Spleen (tissue), 11 donors: ENCODE measurements at regions not wholly inside any gene's neighbourhood (a gene's known extent, or its start where the extent isn't known, plus 50 kb on each side); places are given as distances from the start of the nearest gene placed in this dataset.
A peak's percentile ranks its signal among the peaks of the same experiment; 100 is the strongest.

Experiments used
- DNase-seq: peaks from one replicate; pipeline ENCODE4 v3.0.0-alpha.2; 2020
- H3K27ac ChIP-seq, 8 donors: fragments of 200-600 bp; sonication (generic) in 7 of 8; 1 replicate in 4 of 8; 2 replicates in 4 of 8; pipeline versions ENCODE4 v1.5.0 to v1.8.0; 2016 to 2021; ENCODE audit warnings: inconsistent platforms in 4 of 8, mild to moderate bottlenecking in 4 of 8, moderate library complexity in 1 of 8
- H3K27me3 ChIP-seq, 7 donors: fragments of 200-600 bp; sonication (generic) in 6 of 7; replicated peaks in 1 of 7; 1 replicate in 4 of 7; 2 replicates in 3 of 7; pipeline versions ENCODE4 v1.5.0 to v1.8.0; 2016 to 2021; ENCODE audit warnings: inconsistent platforms in 3 of 7, mild to moderate bottlenecking in 1 of 7
- H3K36me3 ChIP-seq, 6 donors: fragments of 200-600 bp; sonication (generic) in 5 of 6; 1 replicate in 4 of 6; 2 replicates in 2 of 6; pipeline versions ENCODE4 v1.5.0 to v1.8.0; 2016 to 2021; ENCODE audit warnings: inconsistent platforms in 2 of 6
- H3K4me1 ChIP-seq, 6 donors: fragments of 200-600 bp; sonication (generic) in 5 of 6; 1 replicate in 3 of 6; 2 replicates in 3 of 6; pipeline versions ENCODE4 v1.5.0 to v1.8.0; 2016 to 2021; ENCODE audit warnings: inconsistent platforms in 3 of 6
- H3K4me3 ChIP-seq, 8 donors: fragments of 200-600 bp; sonication (generic) in 7 of 8; 1 replicate in 4 of 8; 2 replicates in 4 of 8; pipeline versions ENCODE4 v1.5.0 to v1.8.0; 2016 to 2021; ENCODE audit warnings: inconsistent platforms in 4 of 8, mild to moderate bottlenecking in 4 of 8, moderate library complexity in 2 of 8
- H3K9me3 ChIP-seq, 8 donors: fragments of 200-600 bp; sonication (generic) in 7 of 8; 1 replicate in 4 of 8; 2 replicates in 4 of 8; pipeline versions ENCODE4 v1.5.0 to v1.8.0; 2016 to 2021; ENCODE audit warnings: inconsistent platforms in 4 of 8
- POLR2A ChIP-seq, 3 donors: fragments of 450-650 bp; IDR thresholded peaks; one replicate each; pipeline ENCODE4 v1.5.1; 2017; ENCODE audit warnings: antibody characterized with exemption in 3 of 3, mild to moderate bottlenecking in 1 of 3
- POLR2AphosphoS5 ChIP-seq, 3 donors: sonication (generic); formaldehyde crosslinking; IDR thresholded peaks; one replicate each; pipeline ENCODE4 v1.5.1; 2017; ENCODE audit warnings: antibody characterized with exemption in 3 of 3
- WGBS, 5 donors: extraction: QIAGEN DNeasy Blood & Tissue Kit in 3 of 5; methylation state at CpG; one replicate each; pipeline versions ENCODE4 v1.1.5 to v1.1.7; 2013 to 2018; 5-methylcytosine and 5-hydroxymethylcytosine counted together
- intact Hi-C: fragments of 100-400 bp; cut with DNase I; formaldehyde crosslinking; loops from one replicate; pipeline ENCODE4 v1.15.0; 2023; ENCODE audit warnings: low total_unique reads
- TF ChIP-seq, protein P1 (sequence below), 11 experiments: fragments of 200-600 bp in 7 of 11; fragments of 450-650 bp in 4 of 11; sonication (generic) in 4 of 11; IDR thresholded peaks in 8 of 11; conservative IDR thresholded peaks in 3 of 11; 1 replicate in 7 of 11; 2 replicates in 4 of 11; pipeline versions ENCODE4 v1.4.0 to v1.8.0; 2016 to 2021; ENCODE audit warnings: antibody characterized with exemption in 11 of 11, inconsistent platforms in 4 of 11, mild to moderate bottlenecking in 1 of 11
- donor health status: healthy with polysubstance abuse.
- donor health status: DM: no; HTN: no; CAD: no; lungs with moderate emphysema.
- donor health status: DM: no; HTN: no; CAD: no.
- donor health status: Bipolar disorder and iron deficiency.
- donor health status: healthy.
- donor health status: DM: no; HTN: no; CAD: no.
- donor health status: DM: yes; HTN: yes; CAD: no.

DNA sequence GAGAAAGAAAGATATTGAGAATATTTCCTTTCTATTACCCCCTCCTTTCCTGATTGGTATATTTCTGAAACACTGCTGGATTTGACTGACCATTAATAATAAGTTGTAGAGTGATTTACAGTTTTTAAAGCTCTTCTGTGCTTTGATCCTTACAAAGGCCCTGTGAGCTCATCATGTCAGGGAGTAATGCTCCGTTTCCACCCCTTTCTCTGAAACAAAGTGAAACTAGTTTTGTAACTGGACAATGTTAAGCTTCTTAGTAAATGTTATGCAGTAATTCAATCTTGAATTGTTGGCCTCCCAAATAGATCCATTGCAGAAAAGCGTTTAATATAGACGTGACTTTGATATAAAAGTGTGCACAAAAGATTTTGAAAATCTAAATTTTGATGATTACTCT lies 190.1 kb upstream of the GNPDA2 start:
- intact Hi-C loops: no loop called here
- TF ChIP-seq POLR2AphosphoS5 (IDR thresholded peaks at IDR 0.05) (no peak), POLR2A (IDR thresholded peaks at IDR 0.05) (no peak)
- TF ChIP-seq, protein P1, sequence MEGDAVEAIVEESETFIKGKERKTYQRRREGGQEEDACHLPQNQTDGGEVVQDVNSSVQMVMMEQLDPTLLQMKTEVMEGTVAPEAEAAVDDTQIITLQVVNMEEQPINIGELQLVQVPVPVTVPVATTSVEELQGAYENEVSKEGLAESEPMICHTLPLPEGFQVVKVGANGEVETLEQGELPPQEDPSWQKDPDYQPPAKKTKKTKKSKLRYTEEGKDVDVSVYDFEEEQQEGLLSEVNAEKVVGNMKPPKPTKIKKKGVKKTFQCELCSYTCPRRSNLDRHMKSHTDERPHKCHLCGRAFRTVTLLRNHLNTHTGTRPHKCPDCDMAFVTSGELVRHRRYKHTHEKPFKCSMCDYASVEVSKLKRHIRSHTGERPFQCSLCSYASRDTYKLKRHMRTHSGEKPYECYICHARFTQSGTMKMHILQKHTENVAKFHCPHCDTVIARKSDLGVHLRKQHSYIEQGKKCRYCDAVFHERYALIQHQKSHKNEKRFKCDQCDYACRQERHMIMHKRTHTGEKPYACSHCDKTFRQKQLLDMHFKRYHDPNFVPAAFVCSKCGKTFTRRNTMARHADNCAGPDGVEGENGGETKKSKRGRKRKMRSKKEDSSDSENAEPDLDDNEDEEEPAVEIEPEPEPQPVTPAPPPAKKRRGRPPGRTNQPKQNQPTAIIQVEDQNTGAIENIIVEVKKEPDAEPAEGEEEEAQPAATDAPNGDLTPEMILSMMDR (IDR thresholded peaks at IDR 0.05 in 8 of 11, conservative IDR thresholded peaks at IDR 0.05 in 3 of 11): no peak
- DNase-seq: no peak
- Histone ChIP-seq H3K27ac (no peak overlapping the region), H3K36me3 (no peaks in the 10 kb centered on the region), H3K9me3 (no peaks in the 10 kb centered on the region), H3K4me1 (no peaks in the 10 kb centered on the region), H3K27me3 (no peaks in the 10 kb centered on the region), H3K4me3 (peak overlapping the region in 2 of 8 donors; percentile 28 to 45)
- 26 to 43% (median 32%) methylated on average over 3 of the region's 3 CpGs for WGBS, 5 donors

DNA sequence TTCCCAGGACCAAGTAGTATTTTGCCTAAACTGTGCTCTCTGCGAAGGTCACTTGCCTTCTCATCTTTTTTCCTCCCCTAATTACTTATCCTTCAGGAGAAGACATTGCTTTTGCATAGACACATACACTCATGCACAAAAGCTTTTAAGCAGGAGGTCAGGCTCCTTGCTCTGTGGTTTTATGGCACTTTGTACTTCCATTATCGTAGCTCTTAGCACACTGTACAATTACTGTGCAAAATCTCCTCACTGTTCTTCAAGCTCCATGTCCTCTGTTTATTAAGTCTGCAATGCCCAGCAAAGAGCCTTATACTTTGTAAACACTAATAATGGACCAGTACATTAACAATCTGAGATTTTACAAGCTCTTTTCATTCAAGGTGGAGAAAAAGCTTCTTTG lies 188.4 kb upstream of the GNPDA2 start:
- 57 to 71% (median 65%) methylated on average over 2 of the region's 2 CpGs for WGBS, 5 donors
- no peak overlapping the region for H3K4me3 ChIP-seq
- no peaks in the 10 kb centered on the region for H3K36me3 ChIP-seq
- no peak for DNase-seq
- no peaks in the 10 kb centered on the region for H3K4me1 ChIP-seq
- intact Hi-C loops: no loop called here
- no peaks in the 10 kb centered on the region for H3K9me3 ChIP-seq
- TF ChIP-seq POLR2A (IDR thresholded peaks at IDR 0.05): no peak
- no peaks in the 10 kb centered on the region for H3K27me3 ChIP-seq
- H3K27ac ChIP-seq: no peak overlapping the region

DNA sequence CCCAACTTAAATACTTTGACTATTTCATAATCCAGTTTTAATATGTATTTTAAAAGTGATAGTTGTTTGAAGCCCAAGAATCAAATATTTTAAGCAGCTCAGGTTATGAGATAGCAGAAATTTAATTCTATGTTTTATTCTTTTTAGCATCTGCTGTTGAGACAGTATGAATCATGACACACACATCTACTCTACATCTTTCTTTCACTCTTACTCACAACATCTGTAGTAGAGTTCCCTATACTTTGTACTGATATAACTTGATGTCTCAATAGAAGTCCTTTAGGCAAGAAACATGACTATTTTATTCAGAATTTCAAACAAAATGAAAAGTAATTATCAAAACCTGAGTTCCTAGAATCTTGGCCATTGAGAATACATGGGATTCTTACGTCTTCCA lies 187.9 kb upstream of the GNPDA2 start:
- TF ChIP-seq, protein P1 (IDR thresholded peaks at IDR 0.05 in 8 of 11, conservative IDR thresholded peaks at IDR 0.05 in 3 of 11): no peak
- TF ChIP-seq POLR2A (IDR thresholded peaks at IDR 0.05) (no peak), POLR2AphosphoS5 (IDR thresholded peaks at IDR 0.05) (no peak)
- WGBS, 5 donors: 78 to 90% (median 81%) methylated on average over 1 of the region's 1 CpG
- Histone ChIP-seq H3K27ac (no peak overlapping the region), H3K4me3 (no peak overlapping the region), H3K4me1 (no peaks in the 10 kb centered on the region), H3K27me3 (no peaks in the 10 kb centered on the region), H3K36me3 (no peaks in the 10 kb centered on the region), H3K9me3 (no peaks in the 10 kb centered on the region)
- DNase-seq: no peak
- intact Hi-C loops: no loop called here

DNA sequence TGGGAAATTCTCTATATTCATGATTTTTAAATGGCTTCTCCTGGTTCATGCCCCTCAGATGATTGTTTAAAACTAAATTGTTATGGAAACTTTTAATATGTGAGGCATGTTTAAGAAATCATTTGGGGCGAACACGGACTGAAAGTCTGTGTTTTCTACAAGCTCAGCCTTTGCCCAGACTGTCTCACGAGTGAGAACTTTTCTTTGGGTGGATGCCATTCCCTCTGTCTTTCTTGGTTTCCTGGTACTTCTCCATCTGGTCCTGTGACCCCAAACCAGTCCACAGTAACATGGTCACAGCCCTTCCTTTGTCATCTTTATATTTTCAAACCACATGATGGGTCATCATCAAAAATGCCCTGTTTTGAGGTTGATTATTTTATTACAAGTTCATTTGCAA lies 186.6 kb upstream of the GNPDA2 start:
- Histone ChIP-seq H3K4me3 (no peak overlapping the region), H3K36me3 (no peaks in the 10 kb centered on the region), H3K4me1 (no peaks in the 10 kb centered on the region), H3K9me3 (no peaks in the 10 kb centered on the region), H3K27me3 (no peaks in the 10 kb centered on the region), H3K27ac (no peak overlapping the region)
- 58 to 79% (median 68%) methylated on average over 3 of the region's 3 CpGs for WGBS, 5 donors
- DNase-seq: no peak
- intact Hi-C loops: no loop called here
- TF ChIP-seq, protein P1 (IDR thresholded peaks at IDR 0.05 in 8 of 11, conservative IDR thresholded peaks at IDR 0.05 in 3 of 11): no peak
- TF ChIP-seq POLR2A (IDR thresholded peaks at IDR 0.05): no peak
- no peak for TF ChIP-seq POLR2AphosphoS5 (IDR thresholded peaks at IDR 0.05)

DNA sequence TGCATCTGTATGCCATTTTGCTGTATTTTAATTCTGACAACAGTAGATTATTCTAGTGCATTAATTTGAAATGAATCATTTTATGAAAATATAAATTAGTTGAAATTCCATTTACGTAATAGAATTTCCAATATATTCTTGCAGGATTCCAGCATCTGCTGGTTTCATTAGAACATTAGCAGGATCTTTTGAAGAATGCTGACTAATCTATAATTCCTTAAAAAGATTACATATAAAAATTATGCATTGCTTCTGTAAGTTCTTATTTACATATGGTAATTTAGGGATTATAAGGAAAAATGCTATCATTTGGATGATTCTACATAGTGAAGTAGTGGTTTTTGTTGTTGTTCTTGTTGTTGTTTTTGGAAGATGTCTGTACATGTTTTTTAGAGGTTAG lies 182.2 kb upstream of the GNPDA2 start:
- TF ChIP-seq, protein P1 (IDR thresholded peaks at IDR 0.05 in 8 of 11, conservative IDR thresholded peaks at IDR 0.05 in 3 of 11): no peak
- TF ChIP-seq POLR2AphosphoS5 (IDR thresholded peaks at IDR 0.05): no peak
- TF ChIP-seq POLR2A (IDR thresholded peaks at IDR 0.05): no peak
- DNase-seq: no peak
- intact Hi-C loops: no loop called here
- Histone ChIP-seq H3K4me3 (no peak overlapping the region), H3K4me1 (no peaks in the 10 kb centered on the region), H3K27me3 (no peaks in the 10 kb centered on the region), H3K27ac (no peak overlapping the region), H3K36me3 (no peaks in the 10 kb centered on the region), H3K9me3 (no peaks in the 10 kb centered on the region)
- 83 to 98% (median 86%) methylated on average over 1 of the region's 1 CpG for WGBS, 5 donors
